Neuronal stem cell (in vitro differentiated cells): ENCODE measurements at regions not wholly inside any gene's neighbourhood (a gene's known extent, or its start where the extent isn't known, plus 50 kb on each side); places are given as distances from the start of the nearest gene placed in this dataset.

Experiments used
- DNase-seq: peaks from one replicate; pipeline ENCODE4 v3.0.0-alpha.2; 2013; ENCODE audit warnings: low spot score
- H2AFZ ChIP-seq: one replicate; pipeline ENCODE4 v1.6.1; 2013; ENCODE audit warnings: mild to moderate bottlenecking, low read length, inconsistent platforms
- H2AK5ac ChIP-seq: 2 replicates; pipeline ENCODE4 v1.6.1; 2013; ENCODE audit warnings: low read depth, mild to moderate bottlenecking, inconsistent platforms, low read length, moderate library complexity, mixed read lengths
- H2BK120ac ChIP-seq: 2 replicates; pipeline ENCODE4 v1.6.1; 2013; ENCODE audit warnings: low read depth, mild to moderate bottlenecking, inconsistent platforms, low read length, moderate library complexity, mixed read lengths
- H2BK12ac ChIP-seq: one replicate; pipeline ENCODE4 v1.6.1; 2013; ENCODE audit warnings: low read length, inconsistent platforms
- H2BK15ac ChIP-seq: 2 replicates; pipeline ENCODE4 v1.6.1; 2013; ENCODE audit warnings: mild to moderate bottlenecking, low read length, inconsistent platforms, mixed read lengths
- H2BK5ac ChIP-seq: one replicate; pipeline ENCODE4 v1.6.1; 2013; ENCODE audit warnings: inconsistent platforms, mild to moderate bottlenecking, low read length, moderate library complexity
- H3K14ac ChIP-seq: one replicate; pipeline ENCODE4 v1.6.1; 2013; ENCODE audit warnings: low read length, inconsistent platforms
- H3K18ac ChIP-seq: 2 replicates; pipeline ENCODE4 v1.6.1; 2013; ENCODE audit warnings: low read length, inconsistent platforms
- H3K23ac ChIP-seq: 2 replicates; pipeline ENCODE4 v1.6.1; 2013; ENCODE audit warnings: low read depth, mild to moderate bottlenecking, mixed read lengths, low read length, inconsistent platforms; ENCODE audit not compliant: poor library complexity
- H3K27ac ChIP-seq: replicated peaks from 3 replicates; pipeline ENCODE4 v1.5.1; 2013; ENCODE audit warnings: low read length, inconsistent platforms
- H3K27me3 ChIP-seq, 3 experiments: 2 replicates each; pipeline ENCODE4 v1.6.1; 2013; ENCODE audit warnings: low read length in 3 of 3, mild to moderate bottlenecking in 2 of 3, inconsistent platforms in 1 of 3, low read depth in 1 of 3, mixed read lengths in 1 of 3, moderate library complexity in 1 of 3; ENCODE audit not compliant: control insufficient read depth in 3 of 3, insufficient read depth in 3 of 3
- H3K36me3 ChIP-seq, 2 donors: replicated peaks in 1 of 2; 2 replicates each; pipeline ENCODE4 v1.6.1; 2013; ENCODE audit warnings: low read length in 2 of 2; ENCODE audit not compliant: control insufficient read depth in 2 of 2, insufficient read depth in 2 of 2
- H3K4ac ChIP-seq: 2 replicates; pipeline ENCODE4 v1.6.1; 2013; ENCODE audit warnings: inconsistent platforms, mild to moderate bottlenecking, low read length, moderate library complexity
- H3K4me1 ChIP-seq, 2 donors: 1 replicate in 1 of 2; 2 replicates in 1 of 2; pipeline ENCODE4 v1.6.1; 2013; ENCODE audit warnings: low read length in 2 of 2, low read depth in 1 of 2; ENCODE audit not compliant: control insufficient read depth in 2 of 2, insufficient read depth in 1 of 2
- H3K4me2 ChIP-seq: one replicate; pipeline ENCODE4 v1.6.1; 2013; ENCODE audit warnings: mild to moderate bottlenecking, low read length, inconsistent platforms; ENCODE audit not compliant: insufficient read depth, poor library complexity, severe bottlenecking
- H3K4me3 ChIP-seq, 2 donors: 2 replicates each; pipeline ENCODE4 v1.5.1; 2013; ENCODE audit warnings: low read length in 2 of 2, mild to moderate bottlenecking in 2 of 2, inconsistent platforms in 1 of 2, moderate library complexity in 1 of 2
- H3K79me1 ChIP-seq: one replicate; pipeline ENCODE4 v1.6.1; 2013; ENCODE audit warnings: low read depth, mild to moderate bottlenecking, inconsistent platforms, low read length, moderate library complexity
- H3K9ac ChIP-seq: one replicate; pipeline ENCODE4 v1.6.1; 2013; ENCODE audit warnings: mild to moderate bottlenecking, low read depth, low read length, inconsistent platforms; ENCODE audit not compliant: poor library complexity
- H3K9me3 ChIP-seq, 2 donors: replicated peaks in 1 of 2; 2 replicates each; pipeline versions ENCODE3 to v1.6.1; 2013; ENCODE audit warnings: low read length in 2 of 2, mild to moderate bottlenecking in 2 of 2, inconsistent platforms in 1 of 2, low read depth in 1 of 2, mixed read lengths in 1 of 2, moderate library complexity in 1 of 2; ENCODE audit not compliant: control insufficient read depth in 2 of 2, insufficient read depth in 1 of 2
- H4K8ac ChIP-seq: one replicate; pipeline ENCODE4 v1.6.1; 2013; ENCODE audit warnings: low read depth, mild to moderate bottlenecking, inconsistent platforms, low read length, moderate library complexity
- H4K91ac ChIP-seq: one replicate; pipeline ENCODE4 v1.6.1; 2013; ENCODE audit warnings: low read length, low read depth, mild to moderate bottlenecking, inconsistent platforms; ENCODE audit not compliant: poor library complexity
- WGBS, 2 donors: extraction: QIAGEN DNeasy Blood & Tissue Kit; methylation state at CpG; one replicate each; pipeline ENCODE4 v1.1.7; 2013; ENCODE audit warnings: missing lambda C conversion rate in 2 of 2, mixed read lengths in 1 of 2; ENCODE audit not compliant: insufficient read length in 2 of 2, insufficient replicate concordance in 1 of 2; ENCODE audit errors: extremely low coverage in 2 of 2; 5-methylcytosine and 5-hydroxymethylcytosine counted together

GRCh38 chr5:136506131-136506530 lies 140.8 kb upstream of the TRPC7 start:
- Histone ChIP-seq H2AK5ac (no peak overlapping the region), H3K27ac (no peak overlapping the region), H2BK5ac (no peak overlapping the region), H3K4me3 (no peak overlapping the region), H3K79me1 (no peaks in the 10 kb centered on the region), H3K18ac (no peak overlapping the region), H4K91ac (no peak overlapping the region), H2AFZ (no peak overlapping the region), H3K9me3 (no peaks in the 10 kb centered on the region), H2BK15ac (no peak overlapping the region), H2BK120ac (no peak overlapping the region), H3K14ac (no peak overlapping the region), H3K9ac (no peak overlapping the region), H2BK12ac (no peak overlapping the region), H3K36me3 (no peaks in the 10 kb centered on the region), H3K23ac (no peak overlapping the region), H4K8ac (no peak overlapping the region), H3K4me1 (peaks cover 0 to 3% of the 10 kb centered on the region in 2 donors), H3K27me3 (no peaks in the 10 kb centered on the region), H3K4ac (no peak overlapping the region), H3K4me2 (no peak overlapping the region)
- no peak for DNase-seq
- no CpG with 5 or more reads among the region's 1 CpG for WGBS, 2 donors

GRCh38 chr5:136501133-136501532 lies 135.8 kb upstream of the TRPC7 start:
- Histone ChIP-seq H3K9me3 (no peaks in the 10 kb centered on the region), H2BK120ac (no peak overlapping the region), H2AFZ (no peak overlapping the region), H3K4me2 (no peak overlapping the region), H4K91ac (no peak overlapping the region), H3K36me3 (no peaks in the 10 kb centered on the region), H2AK5ac (no peak overlapping the region), H3K79me1 (no peaks in the 10 kb centered on the region), H3K14ac (no peak overlapping the region), H3K9ac (peak overlapping the region; percentile 63), H2BK15ac (no peak overlapping the region), H3K4me3 (peak overlapping the region in 1 of 2 donors; percentile 14), H3K23ac (no peak overlapping the region), H3K27ac (no peak overlapping the region), H3K27me3 (no peaks in the 10 kb centered on the region), H3K4me1 (peaks cover 0 to 3% of the 10 kb centered on the region in 2 donors), H2BK5ac (no peak overlapping the region), H3K4ac (peak overlapping the region; percentile 32), H3K18ac (peak overlapping the region; percentile 3), H4K8ac (no peak overlapping the region), H2BK12ac (no peak overlapping the region)
- no peak for DNase-seq
- no CpG with 5 or more reads among the region's 1 CpG for WGBS, 2 donors

GRCh38 chr5:136492587-136492986 lies 127.2 kb upstream of the TRPC7 start:
- Histone ChIP-seq H3K4me3 (no peak overlapping the region), H3K4me2 (no peak overlapping the region), H3K4me1 (no peaks in the 10 kb centered on the region), H3K23ac (no peak overlapping the region), H2BK120ac (no peak overlapping the region), H3K27me3 (no peaks in the 10 kb centered on the region), H2BK12ac (no peak overlapping the region), H2AFZ (no peak overlapping the region), H3K14ac (no peak overlapping the region), H4K91ac (no peak overlapping the region), H3K27ac (no peak overlapping the region), H3K4ac (no peak overlapping the region), H3K18ac (no peak overlapping the region), H3K9ac (no peak overlapping the region), H2BK15ac (no peak overlapping the region), H3K36me3 (no peaks in the 10 kb centered on the region), H2BK5ac (no peak overlapping the region), H3K79me1 (no peaks in the 10 kb centered on the region), H4K8ac (no peak overlapping the region), H2AK5ac (no peak overlapping the region), H3K9me3 (no peaks in the 10 kb centered on the region)
- no peak for DNase-seq

- H2BK120ac ChIP-seq = no peak overlapping the region
- H3K27ac ChIP-seq = no peak overlapping the region
- H3K9me3 ChIP-seq = no peaks in the 10 kb centered on the region
- H3K4me3 ChIP-seq = no peak overlapping the region
- no peak overlapping the region for H2BK15ac ChIP-seq
- WGBS, 2 donors = no CpG with 5 or more reads among the region's 3 CpGs
- H3K79me1 ChIP-seq = no peaks in the 10 kb centered on the region
- H2BK12ac ChIP-seq = no peak overlapping the region
- DNase-seq = no peak
- no peak overlapping the region for H4K8ac ChIP-seq
- H3K4ac ChIP-seq = no peak overlapping the region
- no peak overlapping the region for H2AK5ac ChIP-seq
- no peak overlapping the region for H3K4me2 ChIP-seq
- no peaks in the 10 kb centered on the region for H3K27me3 ChIP-seq
- H3K18ac ChIP-seq = no peak overlapping the region
- no peaks in the 10 kb centered on the region for H3K36me3 ChIP-seq
- no peak overlapping the region for H3K9ac ChIP-seq
- H3K4me1 ChIP-seq = no peaks in the 10 kb centered on the region
- H2AFZ ChIP-seq = no peak overlapping the region
- no peak overlapping the region for H3K23ac ChIP-seq
- no peak overlapping the region for H4K91ac ChIP-seq
- H3K14ac ChIP-seq = no peak overlapping the region
- H2BK5ac ChIP-seq = no peak overlapping the region
Observed at GRCh38 chr5:136491806-136492205, 126.5 kb upstream of the TRPC7 start.
